ENCODE measurements at regions not wholly inside any gene's neighbourhood (a gene's known extent, or its start where the extent isn't known, plus 50 kb on each side); places are given as distances from the start of the nearest gene placed in this dataset.

DNA sequence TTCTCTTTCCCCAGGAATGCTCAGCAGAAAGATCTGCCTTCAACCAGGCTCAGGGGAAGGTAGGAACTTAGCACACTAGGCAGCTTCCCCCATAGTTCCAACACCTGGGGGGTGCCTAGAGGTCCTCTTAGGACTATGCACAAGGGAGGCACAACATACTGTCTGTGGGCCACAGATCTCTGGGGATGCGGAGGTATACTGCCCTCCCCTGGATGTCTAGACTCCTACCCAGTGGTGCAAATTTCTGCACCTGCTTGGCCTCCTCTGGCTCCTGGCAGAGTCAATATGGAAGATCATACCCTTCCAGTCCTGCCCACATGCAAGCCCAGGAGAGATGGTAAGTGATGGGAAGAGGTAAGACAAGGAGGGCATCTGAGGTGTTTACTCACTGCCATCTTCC is 247.5 kb upstream of the DAPK1 start:
- TF ChIP-seq, protein P1, sequence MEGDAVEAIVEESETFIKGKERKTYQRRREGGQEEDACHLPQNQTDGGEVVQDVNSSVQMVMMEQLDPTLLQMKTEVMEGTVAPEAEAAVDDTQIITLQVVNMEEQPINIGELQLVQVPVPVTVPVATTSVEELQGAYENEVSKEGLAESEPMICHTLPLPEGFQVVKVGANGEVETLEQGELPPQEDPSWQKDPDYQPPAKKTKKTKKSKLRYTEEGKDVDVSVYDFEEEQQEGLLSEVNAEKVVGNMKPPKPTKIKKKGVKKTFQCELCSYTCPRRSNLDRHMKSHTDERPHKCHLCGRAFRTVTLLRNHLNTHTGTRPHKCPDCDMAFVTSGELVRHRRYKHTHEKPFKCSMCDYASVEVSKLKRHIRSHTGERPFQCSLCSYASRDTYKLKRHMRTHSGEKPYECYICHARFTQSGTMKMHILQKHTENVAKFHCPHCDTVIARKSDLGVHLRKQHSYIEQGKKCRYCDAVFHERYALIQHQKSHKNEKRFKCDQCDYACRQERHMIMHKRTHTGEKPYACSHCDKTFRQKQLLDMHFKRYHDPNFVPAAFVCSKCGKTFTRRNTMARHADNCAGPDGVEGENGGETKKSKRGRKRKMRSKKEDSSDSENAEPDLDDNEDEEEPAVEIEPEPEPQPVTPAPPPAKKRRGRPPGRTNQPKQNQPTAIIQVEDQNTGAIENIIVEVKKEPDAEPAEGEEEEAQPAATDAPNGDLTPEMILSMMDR (IDR thresholded peaks at IDR 0.05; ENCODE audit: low read length, missing control alignments), result no peak
- H3K4me3 ChIP-seq (replicated peaks; ENCODE audit: low read depth, low read length), result no peak overlapping the region
- DNase-seq (ENCODE audit: low read depth), result no peak

DNA sequence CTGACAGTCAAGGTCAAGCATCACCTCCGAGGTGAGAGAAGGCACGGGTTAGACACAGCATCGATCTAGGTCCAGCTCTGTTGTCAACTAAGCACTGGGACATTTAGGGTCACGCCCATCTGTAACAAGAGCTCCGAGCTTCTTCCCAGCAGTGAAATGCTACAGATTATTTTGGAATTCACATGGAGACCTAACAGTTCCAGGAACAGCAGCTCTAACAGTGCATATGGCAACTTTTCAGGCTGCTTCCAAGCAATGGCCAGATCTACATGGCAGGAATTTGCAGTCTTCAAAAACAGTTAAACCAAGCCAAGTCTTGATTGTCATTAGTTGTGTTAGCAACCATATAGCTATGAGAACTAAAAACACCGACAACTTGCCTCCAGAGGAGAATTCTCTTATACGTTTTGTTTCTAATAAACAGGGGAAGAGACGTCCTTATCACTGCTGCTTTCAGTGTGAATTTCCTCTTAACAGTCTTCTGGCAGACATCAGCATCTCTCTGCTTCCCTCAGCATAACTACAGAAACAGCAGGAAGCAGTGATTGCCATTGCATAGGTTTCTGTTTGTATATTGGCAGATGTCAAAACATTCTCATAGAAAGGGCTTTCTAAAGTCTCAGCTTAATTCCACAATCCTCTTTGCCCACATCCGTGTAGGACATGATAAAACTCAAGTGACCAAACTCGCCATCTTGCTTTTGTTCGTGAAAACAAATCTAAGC is 242.1 kb upstream of the DAPK1 start:
- H3K4me3 ChIP-seq (replicated peaks; ENCODE audit: low read depth, low read length), result no peak overlapping the region
- TF ChIP-seq, protein P1 (IDR thresholded peaks at IDR 0.05; ENCODE audit: low read length, missing control alignments), result no peak

DNA sequence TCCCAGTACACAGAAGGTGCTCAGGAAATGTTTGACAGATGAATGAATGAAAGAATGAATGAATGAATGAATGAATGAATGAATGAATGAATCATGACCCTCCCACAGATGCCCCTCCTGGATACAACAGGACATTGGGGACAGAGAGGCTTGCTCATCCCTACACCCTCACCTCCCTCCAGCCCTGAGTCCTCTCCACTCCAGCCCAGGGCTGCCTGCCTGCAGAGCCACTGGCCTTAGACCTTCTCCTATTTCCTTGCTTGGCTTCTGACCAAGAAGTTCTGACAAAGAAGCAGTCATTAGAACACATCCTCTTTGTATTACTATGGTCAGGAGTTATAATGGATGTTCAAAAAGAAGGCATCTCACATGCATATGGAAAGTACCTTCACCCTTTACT is 240.7 kb upstream of the DAPK1 start:
- DNase-seq (ENCODE audit: low read depth), result peak; percentile 41
- H3K4me3 ChIP-seq (replicated peaks; ENCODE audit: low read depth, low read length), result no peak overlapping the region
- TF ChIP-seq, protein P1 (IDR thresholded peaks at IDR 0.05; ENCODE audit: low read length, missing control alignments), result no peak

More for the DNA sequence above, 242.1 kb upstream of the DAPK1 start:
- DNase-seq (ENCODE audit: low read depth), result peak; percentile 54

DNA sequence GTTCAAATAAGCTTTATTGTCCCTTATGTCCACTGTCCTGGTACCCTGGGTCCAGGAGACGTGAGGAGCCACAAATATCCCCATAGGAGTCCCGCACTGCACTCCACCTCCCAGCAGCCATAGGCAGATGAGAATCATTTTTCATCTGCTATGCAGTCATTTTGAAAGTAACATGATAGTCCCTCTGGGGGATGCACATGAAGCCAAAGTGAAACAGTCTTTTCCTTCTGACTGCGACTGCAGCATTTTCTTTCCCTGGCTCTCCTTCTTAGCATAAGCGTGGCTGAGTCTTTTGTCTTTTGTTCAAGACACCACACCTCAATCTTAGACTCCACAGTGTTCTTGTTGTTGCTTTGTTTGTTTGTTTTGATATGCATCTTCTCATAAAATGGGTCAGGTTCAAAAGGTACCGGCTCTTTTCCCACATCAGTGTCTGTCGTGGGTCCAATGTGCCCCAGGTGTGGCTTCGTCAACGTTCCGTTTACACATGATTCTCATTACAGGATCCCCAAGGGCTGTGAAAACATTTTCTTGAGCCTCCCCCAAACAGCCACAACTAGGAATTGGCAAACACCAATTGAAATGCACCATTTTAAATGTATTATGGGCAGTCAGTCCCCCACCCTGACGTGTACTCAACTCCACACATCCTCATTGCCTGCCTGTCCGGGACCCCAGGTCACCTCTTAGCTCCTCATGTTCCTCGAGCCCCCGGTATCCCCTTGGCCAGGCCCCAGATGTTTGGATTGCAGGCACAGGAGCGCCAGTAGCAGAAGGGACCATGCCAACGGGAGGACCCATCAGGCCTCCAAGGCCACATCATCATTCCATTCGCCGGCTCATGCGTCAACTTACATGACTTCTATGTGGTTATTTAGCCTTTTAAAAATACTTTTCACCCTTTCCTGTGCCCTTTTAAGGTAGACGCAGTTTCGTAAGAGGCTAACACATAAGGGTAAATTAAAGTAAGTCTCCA is 237.8 kb upstream of the DAPK1 start:
- TF ChIP-seq, protein P1 (IDR thresholded peaks at IDR 0.05; ENCODE audit: low read length, missing control alignments), result no peak
- DNase-seq (ENCODE audit: low read depth), result peak; percentile 25
- H3K4me3 ChIP-seq (replicated peaks; ENCODE audit: low read depth, low read length), result no peak overlapping the region

DNA sequence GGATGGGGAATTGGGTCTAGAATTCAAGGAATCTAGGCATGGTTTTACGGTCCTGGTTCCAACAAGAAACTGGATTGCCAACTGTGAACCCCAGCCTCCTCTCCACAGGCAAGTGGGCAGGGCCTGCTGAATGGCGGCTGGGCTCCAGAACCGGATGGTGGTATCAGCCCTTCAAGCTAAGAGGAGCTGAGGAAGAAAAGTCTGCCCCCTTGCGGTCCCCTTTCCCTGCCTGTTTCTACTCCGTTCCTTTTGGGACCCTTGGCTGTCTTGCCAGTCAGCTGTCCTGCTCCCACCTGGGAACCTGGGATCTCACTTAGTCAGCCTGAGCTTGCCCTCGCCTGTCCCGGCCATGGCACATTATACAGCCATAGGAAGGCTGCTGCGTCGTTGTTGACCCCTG is 234.4 kb upstream of the DAPK1 start:
- H3K4me3 ChIP-seq (replicated peaks; ENCODE audit: low read depth, low read length), result no peak overlapping the region
- TF ChIP-seq, protein P1 (IDR thresholded peaks at IDR 0.05; ENCODE audit: low read length, missing control alignments), result no peak
- DNase-seq (ENCODE audit: low read depth), result no peak

DNA sequence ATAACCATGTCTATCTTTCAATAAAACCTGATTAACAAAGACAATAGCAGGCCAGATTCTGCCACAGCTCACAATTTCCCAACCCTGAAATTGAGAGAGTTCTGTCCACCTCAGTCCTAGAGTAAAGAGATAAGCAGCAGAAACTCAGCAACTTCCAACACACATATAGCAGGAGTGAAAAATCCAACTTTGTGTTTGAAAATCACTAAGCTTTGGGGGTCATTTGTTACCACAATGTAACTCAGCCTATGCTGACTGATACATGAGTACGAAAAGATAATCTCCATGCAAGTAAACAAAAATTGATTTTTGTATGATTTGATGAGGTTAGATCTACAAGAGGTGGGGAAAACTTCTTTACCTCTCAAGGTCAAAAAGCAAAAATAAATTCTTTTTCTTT is 231.0 kb upstream of the DAPK1 start:
- no peak for DNase-seq (ENCODE audit: low read depth)
- TF ChIP-seq, protein P1 (IDR thresholded peaks at IDR 0.05; ENCODE audit: low read length, missing control alignments), result no peak
- no peak overlapping the region for H3K4me3 ChIP-seq (replicated peaks; ENCODE audit: low read depth, low read length)
